Activated CD4-positive, alpha-beta T cell treated with anti-CD3 and anti-CD28 coated beads for 4 hours (primary cell): ENCODE measurements at regions not wholly inside any gene's neighbourhood (a gene's known extent, or its start where the extent isn't known, plus 50 kb on each side); places are given as distances from the start of the nearest gene placed in this dataset.
"Not testable (repeated sequence)": the region's sequence is repeated elsewhere in the genome, so short reads cannot be mapped to it uniquely, and the experiment has no call there.

ENCODE experiments used
- DNase-seq, 2 donors: peaks; one replicate each; pipeline ENCODE4 v3.0.0-alpha.2; 2020

- no peak for DNase-seq
Observed at GRCh38 chr10:117754770-117755658, 212.5 kb downstream of the EMX2 start.

- no peak for DNase-seq
Observed at GRCh38 chr10:117755659-117756014, 213.1 kb downstream of the EMX2 start.

GRCh38 chr10:117757086-117757720, 214.7 kb downstream of the EMX2 start:
- no peak for DNase-seq

GRCh38 chr10:117759266-117759665, 216.7 kb downstream of the EMX2 start:
- no peak for DNase-seq

GRCh38 chr10:117761695-117762094, 219.1 kb downstream of the EMX2 start:
- no peak for DNase-seq

GRCh38 chr10:117762126-117762818, 219.7 kb downstream of the EMX2 start:
- no peak for DNase-seq

GRCh38 chr10:117762819-117763172, 220.2 kb downstream of the EMX2 start:
- no peak for DNase-seq

GRCh38 chr10:117763528-117763927, 221.0 kb downstream of the EMX2 start:
- no peak for DNase-seq

GRCh38 chr10:117768333-117769042, 225.9 kb downstream of the EMX2 start:
- no peak for DNase-seq

- no peak for DNase-seq
Observed at GRCh38 chr10:117775526-117775925, 233.0 kb downstream of the EMX2 start.

GRCh38 chr10:117777222-117777621, 234.7 kb downstream of the EMX2 start:
- DNase-seq: not testable (repeated sequence)

- DNase-seq: no peak
Observed at GRCh38 chr10:117778241-117778640, 235.7 kb downstream of the EMX2 start.

- DNase-seq: no peak
Observed at GRCh38 chr10:117780411-117780810, 237.9 kb downstream of the EMX2 start.

- no peak for DNase-seq
Observed at GRCh38 chr10:117781216-117781831, 238.8 kb downstream of the EMX2 start.

- no peak for DNase-seq
Observed at GRCh38 chr10:117782276-117782675, 239.7 kb downstream of the EMX2 start.

- DNase-seq: no peak
Observed at GRCh38 chr10:117783698-117784395, 241.3 kb downstream of the EMX2 start.

GRCh38 chr10:117784776-117785175, 242.2 kb downstream of the EMX2 start:
- DNase-seq: no peak

GRCh38 chr10:117788911-117789310, 246.4 kb downstream of the EMX2 start:
- DNase-seq: no peak

- DNase-seq: no peak
Observed at GRCh38 chr10:117790179-117790578, 247.6 kb downstream of the EMX2 start.

GRCh38 chr10:117790621-117791020, 248.1 kb downstream of the EMX2 start:
- no peak for DNase-seq

GRCh38 chr10:117792214-117792613, 249.7 kb downstream of the EMX2 start:
- no peak for DNase-seq

- DNase-seq: no peak
Observed at GRCh38 chr10:117796130-117796745, 250.5 kb downstream of the RAB11FIP2 start.
